ENCODE measurements at regions not wholly inside any gene's neighbourhood (a gene's known extent, or its start where the extent isn't known, plus 50 kb on each side); places are given as distances from the start of the nearest gene placed in this dataset.
A peak's percentile ranks its signal among the peaks of the same experiment; 100 is the strongest.
"Not testable (repeated sequence)": the region's sequence is repeated elsewhere in the genome, so short reads cannot be mapped to it uniquely, and the experiment has no call there.

DNA sequence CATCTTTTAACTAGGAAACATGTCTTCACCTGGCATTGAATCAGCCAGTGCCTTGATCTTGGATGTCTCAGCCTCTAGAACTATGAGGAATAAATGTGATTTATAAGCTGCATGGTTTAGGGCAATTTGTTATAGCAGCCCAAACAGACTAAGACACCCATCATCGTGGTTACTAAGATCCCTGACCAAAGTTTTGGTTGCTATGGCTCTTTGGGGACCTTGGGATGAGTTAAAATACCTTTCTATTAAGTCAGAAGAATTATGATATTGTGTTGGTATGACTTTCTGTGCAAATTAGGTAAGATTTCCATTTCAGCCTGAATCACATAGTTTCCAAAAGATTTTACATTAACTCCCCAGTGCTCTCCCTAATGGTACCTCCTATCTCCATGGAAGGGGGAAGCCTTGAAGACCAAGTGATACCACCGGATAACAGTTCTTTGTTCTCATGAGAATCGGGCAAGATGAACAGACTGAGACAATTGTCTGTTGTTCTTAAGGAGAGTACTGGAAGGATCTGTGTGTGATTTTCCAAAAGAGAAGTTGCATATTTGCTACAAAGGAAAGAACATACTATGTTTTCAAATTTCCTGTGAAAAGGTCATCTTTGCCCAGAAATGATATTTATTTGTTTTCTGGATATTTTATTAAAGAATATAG lies 60.4 kb upstream of the UBASH3B start:
- DNase-seq (ENCODE audit: low read depth) = peak; percentile 34
- H3K4me3 ChIP-seq (ENCODE audit: control insufficient read depth, low read depth, low read length) = no peak overlapping the region
- TF ChIP-seq, protein P1, sequence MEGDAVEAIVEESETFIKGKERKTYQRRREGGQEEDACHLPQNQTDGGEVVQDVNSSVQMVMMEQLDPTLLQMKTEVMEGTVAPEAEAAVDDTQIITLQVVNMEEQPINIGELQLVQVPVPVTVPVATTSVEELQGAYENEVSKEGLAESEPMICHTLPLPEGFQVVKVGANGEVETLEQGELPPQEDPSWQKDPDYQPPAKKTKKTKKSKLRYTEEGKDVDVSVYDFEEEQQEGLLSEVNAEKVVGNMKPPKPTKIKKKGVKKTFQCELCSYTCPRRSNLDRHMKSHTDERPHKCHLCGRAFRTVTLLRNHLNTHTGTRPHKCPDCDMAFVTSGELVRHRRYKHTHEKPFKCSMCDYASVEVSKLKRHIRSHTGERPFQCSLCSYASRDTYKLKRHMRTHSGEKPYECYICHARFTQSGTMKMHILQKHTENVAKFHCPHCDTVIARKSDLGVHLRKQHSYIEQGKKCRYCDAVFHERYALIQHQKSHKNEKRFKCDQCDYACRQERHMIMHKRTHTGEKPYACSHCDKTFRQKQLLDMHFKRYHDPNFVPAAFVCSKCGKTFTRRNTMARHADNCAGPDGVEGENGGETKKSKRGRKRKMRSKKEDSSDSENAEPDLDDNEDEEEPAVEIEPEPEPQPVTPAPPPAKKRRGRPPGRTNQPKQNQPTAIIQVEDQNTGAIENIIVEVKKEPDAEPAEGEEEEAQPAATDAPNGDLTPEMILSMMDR (conservative IDR thresholded peaks at IDR 0.05; ENCODE audit: control insufficient read depth, insufficient read depth, low read depth, low read length) = no peak

DNA sequence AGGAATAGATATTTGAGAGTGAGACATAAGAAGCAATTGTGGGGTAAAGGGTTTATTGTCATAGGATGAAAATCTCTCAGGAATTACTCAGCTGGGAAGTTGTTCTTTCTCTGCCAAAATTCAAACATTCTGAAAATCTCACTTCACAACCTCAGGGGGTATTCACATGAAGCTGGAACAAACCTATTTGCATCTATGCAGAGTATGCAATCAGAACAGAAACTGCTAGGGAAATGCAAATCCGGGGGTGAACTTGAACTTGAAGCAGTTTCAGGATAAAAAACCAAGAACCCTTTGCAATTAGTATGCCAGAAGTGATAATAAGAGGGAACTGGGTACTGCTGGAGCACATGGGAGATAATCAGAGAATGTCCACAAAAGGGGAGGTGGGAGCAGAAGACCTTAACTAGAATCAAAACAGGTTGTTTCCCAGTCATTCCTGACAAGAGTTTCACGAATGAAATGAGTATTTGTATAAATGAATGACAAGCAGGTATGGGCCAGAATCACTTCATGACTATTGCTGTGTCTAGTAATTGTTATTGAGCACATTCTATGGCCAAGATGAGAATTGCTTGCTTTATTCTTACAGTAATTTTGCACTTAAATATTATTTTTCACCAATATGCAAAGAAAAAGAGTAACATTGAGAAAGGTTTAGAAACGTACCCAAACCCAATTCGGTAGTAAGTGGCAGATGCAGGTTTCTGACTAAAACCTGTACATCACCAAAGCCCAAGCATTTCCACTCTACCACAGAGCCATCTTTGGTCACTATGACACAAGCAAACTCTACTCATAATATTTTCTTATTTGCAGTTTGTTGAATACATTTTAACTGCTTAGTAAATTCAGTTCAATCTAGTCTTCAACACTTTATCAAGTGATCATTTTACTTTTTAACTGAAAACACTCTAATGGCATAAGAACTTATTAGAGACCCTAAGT lies 61.8 kb upstream of the UBASH3B start:
- no peak overlapping the region for H3K4me3 ChIP-seq (ENCODE audit: control insufficient read depth, low read depth, low read length)
- DNase-seq (ENCODE audit: low read depth) = peak; percentile 22
- TF ChIP-seq, protein P1 (conservative IDR thresholded peaks at IDR 0.05; ENCODE audit: control insufficient read depth, insufficient read depth, low read depth, low read length) = no peak

DNA sequence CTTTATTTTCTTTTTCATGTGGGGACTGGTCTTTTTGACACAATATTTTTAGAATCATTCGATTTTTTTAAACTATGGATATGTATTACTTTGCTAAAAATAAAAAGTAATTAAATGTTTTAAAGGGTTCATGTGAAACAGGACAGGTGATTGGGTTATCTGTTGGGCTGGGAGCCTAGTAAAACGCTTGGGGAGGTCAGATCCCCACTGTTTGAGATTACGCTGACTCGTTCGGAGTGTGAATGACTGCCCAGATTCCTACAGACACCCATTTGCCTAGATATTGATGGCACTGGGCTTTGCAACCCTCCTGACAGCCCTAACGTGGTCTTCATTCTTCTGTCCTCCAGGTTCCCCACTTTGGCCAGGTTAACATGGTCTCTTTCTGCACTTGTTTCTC lies 62.9 kb upstream of the UBASH3B start:
- DNase-seq (ENCODE audit: low read depth) = no peak
- no peak overlapping the region for H3K4me3 ChIP-seq (ENCODE audit: control insufficient read depth, low read depth, low read length)
- TF ChIP-seq, protein P1 (conservative IDR thresholded peaks at IDR 0.05; ENCODE audit: control insufficient read depth, insufficient read depth, low read depth, low read length) = no peak

DNA sequence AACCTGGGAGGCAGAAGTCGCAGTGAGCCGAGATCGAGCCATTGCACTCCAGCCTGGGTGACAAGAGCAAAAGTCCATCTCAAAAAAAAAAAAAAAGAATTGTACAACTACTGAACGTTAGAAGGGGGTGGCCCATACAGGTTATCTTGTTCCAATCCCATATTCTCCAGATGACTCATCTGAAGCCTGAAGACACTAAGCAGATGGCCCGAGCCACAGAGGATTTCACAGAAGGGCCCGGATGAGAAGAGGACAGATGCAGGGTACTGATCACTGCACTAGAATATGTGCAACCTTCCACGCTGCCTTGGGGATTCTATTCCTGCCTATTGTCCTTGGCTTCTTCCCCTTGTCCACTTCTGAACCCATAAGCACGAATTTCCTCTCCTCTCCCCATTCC lies 70.9 kb upstream of the UBASH3B start:
- no peak overlapping the region for H3K4me3 ChIP-seq (ENCODE audit: control insufficient read depth, low read depth, low read length)
- peak; percentile 40 for DNase-seq (ENCODE audit: low read depth)
- TF ChIP-seq, protein P1 (conservative IDR thresholded peaks at IDR 0.05; ENCODE audit: control insufficient read depth, insufficient read depth, low read depth, low read length) = no peak

DNA sequence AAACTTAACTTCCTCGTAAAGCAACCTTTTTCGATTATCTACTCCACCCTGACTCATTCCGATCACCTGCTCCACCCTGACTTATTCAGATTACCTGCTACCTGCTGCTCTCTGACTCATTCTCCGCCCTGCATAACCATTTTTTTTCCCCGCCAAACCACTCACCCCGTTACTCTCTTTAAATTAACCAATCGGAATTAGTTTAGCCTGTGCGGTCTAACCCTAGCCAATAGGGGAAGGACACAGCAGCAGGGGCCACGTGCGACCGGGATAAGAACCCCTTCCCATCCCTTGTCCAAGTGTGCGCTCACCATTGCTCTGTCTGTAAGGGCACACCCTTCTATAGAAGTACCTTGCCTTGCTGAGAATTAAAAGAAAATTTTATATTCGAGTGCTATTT lies 75.5 kb upstream of the UBASH3B start:
- H3K4me3 ChIP-seq (ENCODE audit: control insufficient read depth, low read depth, low read length); DNase-seq (ENCODE audit: low read depth): not testable (repeated sequence)

DNA sequence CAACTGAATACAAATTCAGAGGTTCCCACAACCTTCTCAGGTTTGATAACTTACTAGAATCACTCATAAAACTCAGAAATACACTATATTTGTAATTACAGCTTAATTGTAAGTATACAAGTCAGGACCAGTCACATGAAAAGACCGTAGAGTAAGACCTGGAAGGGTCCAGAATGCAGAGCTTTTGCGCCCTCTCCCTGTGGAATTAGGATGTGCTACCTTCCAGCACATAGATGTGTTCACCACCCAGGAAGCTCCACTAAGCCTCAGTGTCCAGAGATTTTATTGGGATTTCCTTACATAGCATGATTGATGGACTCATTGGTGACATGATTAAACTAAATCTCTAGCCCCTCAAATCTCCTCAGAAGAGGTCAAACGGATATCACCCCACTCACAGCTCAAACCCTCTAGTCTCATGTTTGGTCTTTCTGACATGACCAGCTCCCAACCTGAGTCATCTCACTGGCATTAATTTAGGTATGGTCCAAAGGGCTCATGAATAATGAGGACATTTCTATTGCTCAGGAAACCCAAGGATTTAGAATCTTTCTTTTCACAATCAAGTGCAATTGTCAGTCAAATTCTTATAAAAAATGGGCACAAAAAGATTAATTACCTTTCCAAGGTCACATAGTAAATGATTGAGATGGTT lies 77.2 kb upstream of the UBASH3B start:
- DNase-seq (ENCODE audit: low read depth) = peak; percentile 10
- TF ChIP-seq, protein P1 (conservative IDR thresholded peaks at IDR 0.05; ENCODE audit: control insufficient read depth, insufficient read depth, low read depth, low read length) = peak; percentile 16
- no peak overlapping the region for H3K4me3 ChIP-seq (ENCODE audit: control insufficient read depth, low read depth, low read length)

DNA sequence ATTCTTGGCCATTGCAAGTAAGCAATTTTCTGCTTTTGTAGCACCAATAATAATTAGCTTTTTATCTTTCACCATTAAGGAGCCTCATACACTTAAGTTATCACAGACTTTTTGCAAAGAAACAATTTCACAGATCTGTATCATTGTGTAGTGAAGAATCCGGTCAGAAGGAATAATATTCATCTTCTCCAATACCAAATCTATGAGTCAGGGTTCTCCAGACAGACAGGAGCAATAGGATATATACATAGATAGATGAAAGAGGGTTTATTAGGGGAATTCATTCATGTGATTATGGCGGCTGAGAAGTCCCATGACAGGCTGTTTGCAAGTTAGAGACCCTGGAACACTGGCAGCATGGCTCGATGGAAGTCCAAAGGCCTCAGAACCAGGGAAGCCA lies 82.9 kb upstream of the UBASH3B start:
- H3K4me3 ChIP-seq (ENCODE audit: control insufficient read depth, low read depth, low read length) = no peak overlapping the region
- TF ChIP-seq, protein P1 (conservative IDR thresholded peaks at IDR 0.05; ENCODE audit: control insufficient read depth, insufficient read depth, low read depth, low read length) = no peak
- DNase-seq (ENCODE audit: low read depth) = no peak

Data from fibroblast of mammary gland (primary cell).